Esophagus muscularis mucosa (tissue), 4 donors: ENCODE measurements at regions not wholly inside any gene's neighbourhood (a gene's known extent, or its start where the extent isn't known, plus 50 kb on each side); places are given as distances from the start of the nearest gene placed in this dataset.

Experiments used
- EP300 ChIP-seq: sonication (generic); formaldehyde crosslinking; IDR thresholded peaks from one replicate; pipeline ENCODE4 v1.6.1; 2017; ENCODE audit warnings: antibody characterized with exemption
- POLR2A ChIP-seq: fragments of 450-650 bp; IDR thresholded peaks from one replicate; pipeline ENCODE4 v1.6.1; 2017; ENCODE audit warnings: antibody characterized with exemption, moderate library complexity, mild to moderate bottlenecking, low read depth
- POLR2AphosphoS5 ChIP-seq, 2 donors: sonication (generic); formaldehyde crosslinking; IDR thresholded peaks; one replicate each; pipeline ENCODE4 v1.6.1; 2017; ENCODE audit warnings: antibody characterized with exemption in 2 of 2
- TF ChIP-seq, protein P1 (sequence below), 3 experiments: fragments of 200-600 bp in 2 of 3; fragments of 450-650 bp in 1 of 3; sonication (generic) in 2 of 3; IDR thresholded peaks; one replicate each; pipeline ENCODE4 v1.5.1; 2017 to 2019; ENCODE audit warnings: antibody characterized with exemption in 3 of 3, mild to moderate bottlenecking in 2 of 3, moderate library complexity in 1 of 3

DNA sequence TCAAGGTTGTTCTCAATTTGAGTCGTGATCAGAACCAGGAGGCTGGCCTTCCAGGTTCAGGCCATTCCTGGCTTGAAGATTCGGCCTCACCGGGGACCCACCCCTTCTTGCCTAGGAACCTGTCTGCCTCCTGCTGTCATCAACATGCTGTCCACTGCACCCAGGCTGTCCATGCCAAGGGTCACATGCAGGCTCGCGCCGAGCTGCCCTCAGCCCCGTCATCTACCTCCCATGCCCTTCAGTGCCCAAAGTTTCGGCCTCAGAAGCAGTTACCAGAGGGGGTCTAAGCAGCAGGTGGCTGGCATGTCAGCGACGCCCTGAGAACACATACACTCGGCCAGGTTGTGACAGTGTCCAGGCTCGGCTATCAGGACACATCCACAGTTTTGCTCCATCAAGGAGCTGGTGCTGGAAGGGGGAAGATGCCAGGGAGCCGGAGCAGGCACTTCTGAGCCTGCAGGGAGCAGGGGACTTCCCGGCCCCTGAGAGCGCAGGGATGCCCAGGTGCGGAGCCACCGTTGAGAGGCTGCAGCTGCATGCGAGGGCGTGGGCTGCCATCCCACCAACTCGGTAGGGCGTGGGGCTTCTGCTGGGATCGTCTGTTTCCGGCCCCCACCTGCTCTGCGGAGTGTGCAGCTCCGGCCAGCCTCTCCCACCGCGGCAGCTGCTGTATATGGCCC lies 590.9 kb upstream of the SLITRK5 start:
- TF ChIP-seq POLR2AphosphoS5 (IDR thresholded peaks at IDR 0.05) (no peak), POLR2A (no peak), EP300 (no peak)
- TF ChIP-seq, protein P1, sequence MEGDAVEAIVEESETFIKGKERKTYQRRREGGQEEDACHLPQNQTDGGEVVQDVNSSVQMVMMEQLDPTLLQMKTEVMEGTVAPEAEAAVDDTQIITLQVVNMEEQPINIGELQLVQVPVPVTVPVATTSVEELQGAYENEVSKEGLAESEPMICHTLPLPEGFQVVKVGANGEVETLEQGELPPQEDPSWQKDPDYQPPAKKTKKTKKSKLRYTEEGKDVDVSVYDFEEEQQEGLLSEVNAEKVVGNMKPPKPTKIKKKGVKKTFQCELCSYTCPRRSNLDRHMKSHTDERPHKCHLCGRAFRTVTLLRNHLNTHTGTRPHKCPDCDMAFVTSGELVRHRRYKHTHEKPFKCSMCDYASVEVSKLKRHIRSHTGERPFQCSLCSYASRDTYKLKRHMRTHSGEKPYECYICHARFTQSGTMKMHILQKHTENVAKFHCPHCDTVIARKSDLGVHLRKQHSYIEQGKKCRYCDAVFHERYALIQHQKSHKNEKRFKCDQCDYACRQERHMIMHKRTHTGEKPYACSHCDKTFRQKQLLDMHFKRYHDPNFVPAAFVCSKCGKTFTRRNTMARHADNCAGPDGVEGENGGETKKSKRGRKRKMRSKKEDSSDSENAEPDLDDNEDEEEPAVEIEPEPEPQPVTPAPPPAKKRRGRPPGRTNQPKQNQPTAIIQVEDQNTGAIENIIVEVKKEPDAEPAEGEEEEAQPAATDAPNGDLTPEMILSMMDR (IDR thresholded peaks at IDR 0.05), result no peak
